Testis (tissue), 2 donors: ENCODE measurements at regions not wholly inside any gene's neighbourhood (a gene's known extent, or its start where the extent isn't known, plus 50 kb on each side); places are given as distances from the start of the nearest gene placed in this dataset.

Source experiments
- POLR2A ChIP-seq: fragments of 450-650 bp; IDR thresholded peaks from one replicate; pipeline ENCODE4 v1.6.1; 2017; ENCODE audit warnings: antibody characterized with exemption, mild to moderate bottlenecking, moderate library complexity
- TF ChIP-seq, protein P1 (sequence below), 3 experiments: fragments of 450-650 bp in 2 of 3; fragments of 200-600 bp in 1 of 3; sonication (generic) in 1 of 3; IDR thresholded peaks; one replicate each; pipeline ENCODE4 v1.5.1; 2016 to 2019; ENCODE audit warnings: antibody characterized with exemption in 3 of 3, mild to moderate bottlenecking in 2 of 3, moderate library complexity in 1 of 3

DNA sequence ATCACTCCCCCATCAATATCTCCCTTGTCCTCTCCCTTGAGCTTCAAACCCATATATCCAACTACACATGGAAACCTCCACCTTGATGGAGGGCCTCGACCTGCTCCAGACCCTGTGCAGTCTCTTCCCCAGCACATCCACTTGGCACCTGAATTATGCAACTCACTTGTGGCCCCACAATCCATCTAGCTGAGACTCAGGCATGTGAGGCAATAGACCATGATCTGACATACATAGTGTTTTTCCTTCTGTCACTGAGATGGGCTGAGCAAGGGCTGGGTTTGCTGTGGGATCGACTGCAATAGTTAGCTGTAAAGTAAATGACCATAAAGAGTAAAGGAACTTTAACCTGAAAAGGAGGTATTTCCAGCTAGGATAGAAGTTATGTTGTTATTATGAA, 172.9 kb upstream of the RAD23B start:
- TF ChIP-seq POLR2A = no peak
- TF ChIP-seq, protein P1, sequence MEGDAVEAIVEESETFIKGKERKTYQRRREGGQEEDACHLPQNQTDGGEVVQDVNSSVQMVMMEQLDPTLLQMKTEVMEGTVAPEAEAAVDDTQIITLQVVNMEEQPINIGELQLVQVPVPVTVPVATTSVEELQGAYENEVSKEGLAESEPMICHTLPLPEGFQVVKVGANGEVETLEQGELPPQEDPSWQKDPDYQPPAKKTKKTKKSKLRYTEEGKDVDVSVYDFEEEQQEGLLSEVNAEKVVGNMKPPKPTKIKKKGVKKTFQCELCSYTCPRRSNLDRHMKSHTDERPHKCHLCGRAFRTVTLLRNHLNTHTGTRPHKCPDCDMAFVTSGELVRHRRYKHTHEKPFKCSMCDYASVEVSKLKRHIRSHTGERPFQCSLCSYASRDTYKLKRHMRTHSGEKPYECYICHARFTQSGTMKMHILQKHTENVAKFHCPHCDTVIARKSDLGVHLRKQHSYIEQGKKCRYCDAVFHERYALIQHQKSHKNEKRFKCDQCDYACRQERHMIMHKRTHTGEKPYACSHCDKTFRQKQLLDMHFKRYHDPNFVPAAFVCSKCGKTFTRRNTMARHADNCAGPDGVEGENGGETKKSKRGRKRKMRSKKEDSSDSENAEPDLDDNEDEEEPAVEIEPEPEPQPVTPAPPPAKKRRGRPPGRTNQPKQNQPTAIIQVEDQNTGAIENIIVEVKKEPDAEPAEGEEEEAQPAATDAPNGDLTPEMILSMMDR (IDR thresholded peaks at IDR 0.05) = no peak
